GM21447 (cell line): ENCODE measurements at regions not wholly inside any gene's neighbourhood (a gene's known extent, or its start where the extent isn't known, plus 50 kb on each side); places are given as distances from the start of the nearest gene placed in this dataset.
A peak's percentile ranks its signal among the peaks of the same experiment; 100 is the strongest.

Source experiments
- ATAC-seq: cut with Tn5 transposase; IDR thresholded peaks from one replicate; pipeline ENCODE4 v1.9.1; 2021; ENCODE audit not compliant: unreplicated experiment

- no peak for ATAC-seq
These were observed 634.2 kb upstream of the SETBP1 start for GRCh38 chr18:44046376-44046975.

- no peak for ATAC-seq
These were observed 633.1 kb upstream of the SETBP1 start for GRCh38 chr18:44047585-44047984.

- ATAC-seq = no peak
These were observed 632.3 kb upstream of the SETBP1 start for GRCh38 chr18:44048435-44048834.

GRCh38 chr18:44048846-44049245 lies 631.8 kb upstream of the SETBP1 start:
- ATAC-seq = no peak

- no peak for ATAC-seq
These were observed 629.7 kb upstream of the SETBP1 start for GRCh38 chr18:44051026-44051425.

DNA sequence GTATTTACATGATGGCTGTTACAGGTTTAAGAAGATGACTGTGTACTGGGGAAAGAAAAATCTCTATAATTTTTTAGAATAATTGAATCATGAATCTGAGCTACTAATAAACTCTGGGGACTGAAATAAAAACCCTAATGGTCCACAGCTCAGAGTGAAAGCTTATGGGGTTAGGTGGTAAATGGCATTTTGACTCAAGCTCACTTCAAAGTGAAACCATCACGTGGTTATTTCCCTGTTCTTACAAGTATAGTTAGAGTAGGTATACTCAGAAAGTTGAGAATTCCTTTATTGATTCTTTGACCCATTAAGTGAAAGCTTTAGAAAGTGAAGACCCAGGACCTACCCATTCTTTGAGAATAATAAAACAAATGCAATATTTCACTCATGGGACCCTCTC lies 626.2 kb upstream of the SETBP1 start:
- ATAC-seq = peak; percentile 55

DNA sequence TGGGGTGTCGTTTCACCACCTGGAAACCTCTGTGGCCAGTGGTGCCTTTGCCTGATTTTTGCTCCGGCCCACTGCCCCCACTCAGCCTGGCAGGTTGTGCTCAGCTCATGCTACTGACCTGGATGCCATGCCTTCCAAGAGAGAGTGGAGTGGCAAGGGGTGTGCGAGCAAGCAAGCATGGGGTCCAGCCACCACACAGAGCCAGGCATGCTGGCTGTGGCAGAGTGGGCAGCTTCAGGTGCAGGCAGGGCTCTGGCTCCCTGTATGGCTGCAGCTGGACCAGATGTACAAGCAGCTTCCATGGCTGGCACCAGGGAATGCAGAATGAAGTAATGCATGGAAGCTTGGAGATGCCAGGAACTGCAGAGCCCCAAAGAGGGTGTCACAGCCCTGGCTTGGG lies 620.5 kb upstream of the SETBP1 start:
- no peak for ATAC-seq

DNA sequence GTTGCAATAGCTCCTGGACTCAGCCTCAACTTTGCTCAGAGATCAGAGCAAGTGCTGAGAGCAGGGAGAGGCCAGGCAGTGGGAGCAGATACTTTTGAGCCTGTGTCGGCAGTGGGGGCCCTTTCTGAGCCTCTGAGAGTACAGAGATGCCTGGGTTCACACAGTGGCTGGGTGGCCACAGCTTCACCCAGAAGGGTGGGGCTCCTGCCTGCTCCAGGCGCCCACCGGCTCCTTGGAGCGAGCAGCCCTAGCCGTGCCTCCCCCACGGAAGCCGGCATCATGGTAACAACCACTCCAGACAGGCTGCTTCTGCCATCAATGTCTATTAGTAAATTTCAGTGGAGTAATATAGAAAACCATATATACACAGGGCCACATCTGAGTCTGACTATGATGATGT lies 619.2 kb upstream of the SETBP1 start:
- no peak for ATAC-seq

- no peak for ATAC-seq
These were observed 618.3 kb upstream of the SETBP1 start for GRCh38 chr18:44062345-44062744.

DNA sequence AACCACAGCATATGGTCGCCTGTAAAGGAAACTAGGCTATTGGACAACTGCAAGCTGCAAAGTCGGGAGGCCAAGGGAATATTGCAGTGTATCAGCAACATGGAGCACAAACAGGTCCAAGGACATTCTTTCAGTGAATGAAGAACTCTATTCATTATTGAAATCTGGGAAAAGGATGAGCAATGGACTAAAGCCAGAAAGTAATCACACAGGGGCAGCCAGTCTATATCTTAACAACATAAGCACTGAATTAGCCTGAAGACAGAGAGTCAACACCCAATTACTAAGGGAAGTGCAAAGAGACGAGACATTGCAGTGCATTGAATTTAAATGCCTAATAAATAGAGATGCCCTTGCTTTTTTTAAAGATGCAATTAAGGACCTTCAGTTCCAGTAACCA lies 615.5 kb upstream of the SETBP1 start:
- ATAC-seq = no peak

DNA sequence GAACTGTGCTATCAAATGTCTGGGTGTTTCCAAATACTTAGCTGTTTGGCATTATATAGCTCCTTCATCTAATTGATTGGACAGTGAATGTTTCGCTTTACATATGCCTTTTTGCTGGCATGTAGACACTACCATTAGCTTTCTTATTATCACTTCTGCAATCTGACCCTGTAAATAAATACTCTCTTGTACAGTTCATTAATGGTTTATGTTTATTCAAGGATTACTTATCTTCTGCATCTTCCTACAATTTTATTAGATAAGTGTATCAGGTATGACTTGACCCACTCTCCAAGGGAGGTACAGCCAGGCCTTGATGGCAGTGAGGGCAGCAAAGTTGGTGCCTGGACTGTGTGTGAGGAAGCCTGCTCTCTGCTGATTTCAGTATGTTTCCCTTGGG lies 614.1 kb upstream of the SETBP1 start:
- no peak for ATAC-seq

- ATAC-seq = no peak
These were observed 613.5 kb upstream of the SETBP1 start for GRCh38 chr18:44067186-44067585.

- ATAC-seq = no peak
These were observed 605.6 kb upstream of the SETBP1 start for GRCh38 chr18:44075038-44075437.

GRCh38 chr18:44079606-44080005 lies 601.1 kb upstream of the SETBP1 start:
- ATAC-seq = no peak

GRCh38 chr18:44080054-44080453 lies 600.6 kb upstream of the SETBP1 start:
- ATAC-seq = no peak

DNA sequence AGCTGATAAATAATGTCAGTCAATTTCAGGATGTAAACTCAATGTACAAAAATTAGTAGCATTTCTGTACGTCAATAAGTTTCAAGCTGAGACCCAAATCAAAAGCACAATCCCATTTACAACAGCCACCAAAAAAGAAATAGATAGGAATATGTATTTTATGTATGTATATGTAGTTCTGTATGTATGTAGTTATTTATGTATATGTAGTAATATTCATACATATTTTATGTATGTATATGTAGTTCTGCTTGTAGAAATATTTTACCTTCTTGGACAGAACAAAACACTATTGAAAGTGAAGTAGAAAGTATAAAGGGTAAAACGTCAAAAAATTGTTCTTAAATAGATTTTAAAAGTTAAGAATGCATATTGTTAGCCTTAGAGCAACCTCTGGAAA lies 591.0 kb upstream of the SETBP1 start:
- no peak for ATAC-seq

- ATAC-seq = no peak
These were observed 590.2 kb upstream of the SETBP1 start for GRCh38 chr18:44090453-44090852.

- no peak for ATAC-seq
These were observed 587.4 kb upstream of the SETBP1 start for GRCh38 chr18:44093253-44093652.

- no peak for ATAC-seq
These were observed 584.7 kb upstream of the SETBP1 start for GRCh38 chr18:44096016-44096415.

GRCh38 chr18:44098551-44099098 lies 582.1 kb upstream of the SETBP1 start:
- no peak for ATAC-seq

DNA sequence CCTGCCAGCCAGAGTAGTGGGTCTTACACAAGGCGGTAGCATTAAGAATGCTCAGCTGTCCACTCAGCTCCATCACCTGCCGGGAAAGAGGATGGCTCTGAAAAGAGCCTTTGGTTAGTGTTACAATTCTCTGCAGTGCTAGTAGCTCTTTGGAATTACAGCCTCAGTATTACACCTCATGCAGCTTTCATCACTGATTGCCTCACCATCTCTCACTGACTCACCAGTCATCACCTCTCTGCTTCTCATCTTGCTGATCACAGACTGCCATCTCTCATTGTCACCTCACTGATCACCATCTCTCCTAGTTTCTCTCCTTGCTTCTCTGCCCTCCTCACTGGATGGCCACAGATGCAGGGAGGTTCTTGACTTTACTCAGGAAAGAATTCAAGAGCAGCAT lies 573.5 kb upstream of the SETBP1 start:
- ATAC-seq = no peak

DNA sequence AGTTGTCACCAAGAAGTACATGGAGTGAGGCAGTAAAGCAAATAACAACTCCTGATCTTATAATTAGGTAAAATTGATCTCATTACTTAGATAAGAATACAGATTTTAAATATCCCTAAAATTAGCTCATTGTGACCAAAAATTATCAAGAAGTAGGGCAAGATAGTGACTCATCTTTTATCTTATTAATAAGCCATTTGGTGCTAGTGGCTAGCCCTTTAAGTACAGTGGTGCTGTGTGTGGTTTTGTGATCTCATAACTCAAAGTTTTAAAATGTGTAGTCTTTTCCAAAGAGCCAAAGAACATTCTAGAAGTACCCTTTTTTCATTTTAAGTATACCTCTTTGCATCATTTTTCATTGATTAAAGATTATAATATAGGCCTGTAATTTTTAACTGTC lies 569.4 kb upstream of the SETBP1 start:
- no peak for ATAC-seq

- no peak for ATAC-seq
These were observed 562.9 kb upstream of the SETBP1 start for GRCh38 chr18:44117821-44118220.
